GM23338 (cell line): ENCODE measurements at regions not wholly inside any gene's neighbourhood (a gene's known extent, or its start where the extent isn't known, plus 50 kb on each side); places are given as distances from the start of the nearest gene placed in this dataset.

Source experiments
- ATAC-seq: fragments of 200-7000 bp; cut with Tn5 transposase; 3 replicates; pipeline ENCODE4 v1.9.1; 2020
- DNase-seq: peaks from one replicate; pipeline ENCODE4 v3.0.0-alpha.2; 2015; ENCODE audit warnings: low spot score
- H2AFZ ChIP-seq: fragments of 200-600 bp; sonication (generic); 2 replicates; pipeline ENCODE4 v1.8.0; 2016; ENCODE audit warnings: antibody characterized with exemption, mild to moderate bottlenecking, moderate library complexity
- H3F3A ChIP-seq: fragments of 200-600 bp; sonication (generic); replicated peaks from 2 replicates; pipeline ENCODE4 v1.8.0; 2017; ENCODE audit warnings: antibody characterized with exemption, mixed run types, low read depth
- H3K27ac ChIP-seq: fragments of 200-600 bp; sonication (generic); 2 replicates; pipeline ENCODE4 v1.6.1; 2016; ENCODE audit warnings: low read depth
- H3K27me3 ChIP-seq: fragments of 200-600 bp; sonication (generic); 2 replicates; pipeline ENCODE4 v1.8.0; 2016; ENCODE audit warnings: mild to moderate bottlenecking, mixed run types, moderate library complexity; ENCODE audit not compliant: insufficient read depth
- H3K36me3 ChIP-seq: fragments of 200-600 bp; sonication (generic); 2 replicates; pipeline ENCODE4 v1.8.0; 2016; ENCODE audit warnings: mild to moderate bottlenecking; ENCODE audit not compliant: insufficient read depth
- H3K4me1 ChIP-seq: fragments of 200-600 bp; sonication (generic); 2 replicates; pipeline ENCODE4 v1.8.0; 2016; ENCODE audit warnings: mild to moderate bottlenecking, moderate library complexity; ENCODE audit not compliant: insufficient read depth
- H3K4me2 ChIP-seq: fragments of 200-600 bp; sonication (generic); 2 replicates; pipeline ENCODE4 v1.7.1; 2017; ENCODE audit warnings: mixed run types
- H3K4me3 ChIP-seq: fragments of 200-600 bp; sonication (generic); 2 replicates; pipeline ENCODE4 v1.6.1; 2016; ENCODE audit warnings: mixed run types
- H3K79me2 ChIP-seq: fragments of 200-600 bp; sonication (generic); replicated peaks from 2 replicates; pipeline ENCODE4 v1.8.0; 2017; ENCODE audit warnings: mild to moderate bottlenecking; ENCODE audit not compliant: insufficient read depth
- H3K9me2 ChIP-seq: fragments of 200-600 bp; sonication (generic); 2 replicates; pipeline ENCODE4 v1.8.0; 2017; ENCODE audit not compliant: insufficient read depth
- H4K20me1 ChIP-seq: fragments of 200-600 bp; sonication (generic); replicated peaks from 2 replicates; pipeline ENCODE4 v1.8.0; 2017; ENCODE audit warnings: mild to moderate bottlenecking; ENCODE audit not compliant: insufficient read depth
- H3K27ac Mint-ChIP-seq: 2 replicates; pipeline ENCODE4 v1.8.0; 2020; ENCODE audit warnings: inconsistent platforms, mild to moderate bottlenecking, moderate library complexity, mixed read lengths
- H3K27me3 Mint-ChIP-seq: 3 replicates; pipeline ENCODE4 v1.8.0; 2022; ENCODE audit warnings: low read depth, mild to moderate bottlenecking, moderate library complexity, mixed read lengths, inconsistent platforms; ENCODE audit not compliant: insufficient read depth, poor library complexity
- H3K36me3 Mint-ChIP-seq: 3 replicates; pipeline ENCODE4 v1.8.0; 2021; ENCODE audit warnings: low read depth, mild to moderate bottlenecking, inconsistent platforms, moderate library complexity, mixed read lengths
- H3K4me1 Mint-ChIP-seq: 3 replicates; pipeline ENCODE4 v1.8.0; 2020; ENCODE audit warnings: mild to moderate bottlenecking, inconsistent platforms, mixed read lengths
- H3K4me3 Mint-ChIP-seq: 3 replicates; pipeline ENCODE4 v1.8.0; 2021; ENCODE audit warnings: moderate library complexity, mild to moderate bottlenecking, inconsistent platforms, mixed read lengths
- H3K9me3 Mint-ChIP-seq: 3 replicates; pipeline ENCODE4 v1.8.0; 2020; ENCODE audit warnings: moderate library complexity, mild to moderate bottlenecking, inconsistent platforms, mixed read lengths
- CREB1 ChIP-seq: fragments of 250-450 bp; sonication (Bioruptor Pico); IDR thresholded peaks from 2 replicates; pipeline ENCODE4 v1.5.0; 2020; ENCODE audit warnings: low read depth, mild to moderate bottlenecking, moderate library complexity
- ETS1 ChIP-seq: IDR thresholded peaks from 2 replicates; pipeline ENCODE4 v1.6.1; 2016; ENCODE audit warnings: antibody characterized with exemption
- EZH2 ChIP-seq: fragments of 200-600 bp; sonication (generic); IDR thresholded peaks from one replicate; pipeline ENCODE4 v1.8.0; 2017; ENCODE audit warnings: antibody characterized with exemption, mild to moderate bottlenecking, low read depth; ENCODE audit not compliant: unreplicated experiment
- EZH2phosphoT487 ChIP-seq: fragments of 200-600 bp; sonication (generic); IDR thresholded peaks from one replicate; pipeline ENCODE4 v1.8.1; 2018; ENCODE audit warnings: antibody characterized with exemption; ENCODE audit not compliant: unreplicated experiment
- JUNB ChIP-seq: IDR thresholded peaks from one replicate; pipeline ENCODE4 v1.6.1; 2016; ENCODE audit warnings: antibody characterized with exemption; ENCODE audit not compliant: unreplicated experiment
- NANOG ChIP-seq: IDR thresholded peaks from 2 replicates; pipeline ENCODE4 v1.6.1; 2016; ENCODE audit warnings: antibody characterized with exemption, borderline replicate concordance
- POLR2AphosphoS5 ChIP-seq: IDR thresholded peaks from 2 replicates; pipeline ENCODE4 v1.6.1; 2016; ENCODE audit warnings: antibody characterized with exemption, low read depth
- STAT1 ChIP-seq: IDR thresholded peaks from one replicate; pipeline ENCODE4 v1.6.1; 2016; ENCODE audit warnings: antibody characterized with exemption; ENCODE audit not compliant: unreplicated experiment
- ZNF114 ChIP-seq: fragments of 250-450 bp; sonication (Bioruptor Pico); IDR thresholded peaks from 2 replicates; pipeline ENCODE4 v1.5.0; 2020; ENCODE audit warnings: mild to moderate bottlenecking, moderate library complexity
- ZNF331 ChIP-seq: fragments of 250-450 bp; sonication (Bioruptor Pico); IDR thresholded peaks from 2 replicates; pipeline ENCODE4 v1.5.0; 2020; ENCODE audit warnings: low read depth, mild to moderate bottlenecking, moderate library complexity
- ZNF462 ChIP-seq: fragments of 250-450 bp; sonication (Bioruptor Pico); IDR thresholded peaks from 2 replicates; pipeline ENCODE4 v1.5.0; 2020; ENCODE audit warnings: mild to moderate bottlenecking, moderate library complexity
- TF ChIP-seq, protein P1 (sequence below): IDR thresholded peaks from one replicate; pipeline ENCODE4 v1.6.1; 2018; ENCODE audit warnings: antibody characterized with exemption; ENCODE audit not compliant: unreplicated experiment
- TF ChIP-seq, protein P2 (sequence below), 2 experiments: fragments of 200-600 bp in 1 of 2; sonication (generic) in 1 of 2; conservative IDR thresholded peaks; 2 replicates each; pipeline versions ENCODE4 v1.5.1 to v1.6.1; 2016 to 2017; ENCODE audit warnings: antibody characterized with exemption in 2 of 2, low read depth in 2 of 2, mild to moderate bottlenecking in 2 of 2, moderate library complexity in 1 of 2

GRCh38 chr6:87923389-87924050, 124.1 kb upstream of the SPACA1 start:
- Histone ChIP-seq H3K4me2 (no peak overlapping the region), H3K4me3 (no peak overlapping the region), H2AFZ (no peak overlapping the region), H3K4me1 (peaks cover 8% of the 10 kb centered on the region), H3K27ac (no peak overlapping the region), H3K79me2 (no peaks in the 10 kb centered on the region), H3K36me3 (no peaks in the 10 kb centered on the region), H3K27me3 (no peaks in the 10 kb centered on the region), H4K20me1 (no peaks in the 10 kb centered on the region), H3K9me2 (peaks cover 11% of the 10 kb centered on the region; the same call in 1 of the 2 replicates), H3F3A (no peaks in the 10 kb centered on the region)
- Mint-ChIP-seq H3K27ac (no peak overlapping the region; the same call in 1 of the 2 replicates), H3K4me1 (peaks cover 7% of the 10 kb centered on the region), H3K4me3 (no peak overlapping the region), H3K9me3 (no peaks in the 10 kb centered on the region), H3K36me3 (no peaks in the 10 kb centered on the region; the same call in 1 of the 3 replicates), H3K27me3 (peaks cover 9% of the 10 kb centered on the region)
- no peak for DNase-seq
- ATAC-seq, result no peak
- TF ChIP-seq ZNF462 (CRISPR knock-in tag), result no peak
- TF ChIP-seq EZH2phosphoT487, result no peak
- TF ChIP-seq CREB1 (CRISPR knock-in tag), result no peak
- TF ChIP-seq STAT1, result no peak
- TF ChIP-seq JUNB, result no peak
- TF ChIP-seq ZNF114, result no peak
- TF ChIP-seq, protein P1, sequence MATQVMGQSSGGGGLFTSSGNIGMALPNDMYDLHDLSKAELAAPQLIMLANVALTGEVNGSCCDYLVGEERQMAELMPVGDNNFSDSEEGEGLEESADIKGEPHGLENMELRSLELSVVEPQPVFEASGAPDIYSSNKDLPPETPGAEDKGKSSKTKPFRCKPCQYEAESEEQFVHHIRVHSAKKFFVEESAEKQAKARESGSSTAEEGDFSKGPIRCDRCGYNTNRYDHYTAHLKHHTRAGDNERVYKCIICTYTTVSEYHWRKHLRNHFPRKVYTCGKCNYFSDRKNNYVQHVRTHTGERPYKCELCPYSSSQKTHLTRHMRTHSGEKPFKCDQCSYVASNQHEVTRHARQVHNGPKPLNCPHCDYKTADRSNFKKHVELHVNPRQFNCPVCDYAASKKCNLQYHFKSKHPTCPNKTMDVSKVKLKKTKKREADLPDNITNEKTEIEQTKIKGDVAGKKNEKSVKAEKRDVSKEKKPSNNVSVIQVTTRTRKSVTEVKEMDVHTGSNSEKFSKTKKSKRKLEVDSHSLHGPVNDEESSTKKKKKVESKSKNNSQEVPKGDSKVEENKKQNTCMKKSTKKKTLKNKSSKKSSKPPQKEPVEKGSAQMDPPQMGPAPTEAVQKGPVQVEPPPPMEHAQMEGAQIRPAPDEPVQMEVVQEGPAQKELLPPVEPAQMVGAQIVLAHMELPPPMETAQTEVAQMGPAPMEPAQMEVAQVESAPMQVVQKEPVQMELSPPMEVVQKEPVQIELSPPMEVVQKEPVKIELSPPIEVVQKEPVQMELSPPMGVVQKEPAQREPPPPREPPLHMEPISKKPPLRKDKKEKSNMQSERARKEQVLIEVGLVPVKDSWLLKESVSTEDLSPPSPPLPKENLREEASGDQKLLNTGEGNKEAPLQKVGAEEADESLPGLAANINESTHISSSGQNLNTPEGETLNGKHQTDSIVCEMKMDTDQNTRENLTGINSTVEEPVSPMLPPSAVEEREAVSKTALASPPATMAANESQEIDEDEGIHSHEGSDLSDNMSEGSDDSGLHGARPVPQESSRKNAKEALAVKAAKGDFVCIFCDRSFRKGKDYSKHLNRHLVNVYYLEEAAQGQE, result no peak
- TF ChIP-seq ZNF331 (CRISPR knock-in tag), result no peak
- TF ChIP-seq NANOG, result no peak
- TF ChIP-seq POLR2AphosphoS5, result no peak
- TF ChIP-seq, protein P2, sequence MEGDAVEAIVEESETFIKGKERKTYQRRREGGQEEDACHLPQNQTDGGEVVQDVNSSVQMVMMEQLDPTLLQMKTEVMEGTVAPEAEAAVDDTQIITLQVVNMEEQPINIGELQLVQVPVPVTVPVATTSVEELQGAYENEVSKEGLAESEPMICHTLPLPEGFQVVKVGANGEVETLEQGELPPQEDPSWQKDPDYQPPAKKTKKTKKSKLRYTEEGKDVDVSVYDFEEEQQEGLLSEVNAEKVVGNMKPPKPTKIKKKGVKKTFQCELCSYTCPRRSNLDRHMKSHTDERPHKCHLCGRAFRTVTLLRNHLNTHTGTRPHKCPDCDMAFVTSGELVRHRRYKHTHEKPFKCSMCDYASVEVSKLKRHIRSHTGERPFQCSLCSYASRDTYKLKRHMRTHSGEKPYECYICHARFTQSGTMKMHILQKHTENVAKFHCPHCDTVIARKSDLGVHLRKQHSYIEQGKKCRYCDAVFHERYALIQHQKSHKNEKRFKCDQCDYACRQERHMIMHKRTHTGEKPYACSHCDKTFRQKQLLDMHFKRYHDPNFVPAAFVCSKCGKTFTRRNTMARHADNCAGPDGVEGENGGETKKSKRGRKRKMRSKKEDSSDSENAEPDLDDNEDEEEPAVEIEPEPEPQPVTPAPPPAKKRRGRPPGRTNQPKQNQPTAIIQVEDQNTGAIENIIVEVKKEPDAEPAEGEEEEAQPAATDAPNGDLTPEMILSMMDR (conservative IDR thresholded peaks at IDR 0.05; ENCODE audit: low read depth in 2 of 2), result no peak
- TF ChIP-seq ETS1, result no peak
- TF ChIP-seq EZH2, result no peak
